ENCODE measurements at regions not wholly inside any gene's neighbourhood (a gene's known extent, or its start where the extent isn't known, plus 50 kb on each side); places are given as distances from the start of the nearest gene placed in this dataset.

- Histone ChIP-seq H3K9ac (ENCODE audit: insufficient read depth, low read length) (no peak overlapping the region), H4K20me1 (ENCODE audit: control insufficient read depth, extremely low read depth, insufficient read depth, low read length) (no peaks in the 10 kb centered on the region), H3K27me3 (ENCODE audit: control insufficient read depth, insufficient read depth, low read length) (no peaks in the 10 kb centered on the region), H3K79me2 (ENCODE audit: control insufficient read depth, insufficient read depth, low read length) (no peaks in the 10 kb centered on the region), H3K4me3 (replicated peaks in 1 of 4; ENCODE audit: control extremely low read depth in 1 of 4, insufficient read depth in 1 of 4, low read depth in 3 of 4, low read length in 4 of 4) (no peak overlapping the region), H3K36me3 (ENCODE audit: control insufficient read depth, insufficient read depth, low read length) (no peaks in the 10 kb centered on the region), H2AFZ (ENCODE audit: low read length) (no peak overlapping the region), H3K9me3 (ENCODE audit: control insufficient read depth, insufficient read depth, low read depth, low read length) (no peaks in the 10 kb centered on the region), H3K4me1 (ENCODE audit: control insufficient read depth, extremely low read depth, insufficient read depth, low read length) (no peaks in the 10 kb centered on the region), H3K27ac (ENCODE audit: insufficient read depth, low read length) (no peak overlapping the region), H3K4me2 (ENCODE audit: extremely low read depth, insufficient read depth, low read length) (no peak overlapping the region)
- TF ChIP-seq, protein P1, sequence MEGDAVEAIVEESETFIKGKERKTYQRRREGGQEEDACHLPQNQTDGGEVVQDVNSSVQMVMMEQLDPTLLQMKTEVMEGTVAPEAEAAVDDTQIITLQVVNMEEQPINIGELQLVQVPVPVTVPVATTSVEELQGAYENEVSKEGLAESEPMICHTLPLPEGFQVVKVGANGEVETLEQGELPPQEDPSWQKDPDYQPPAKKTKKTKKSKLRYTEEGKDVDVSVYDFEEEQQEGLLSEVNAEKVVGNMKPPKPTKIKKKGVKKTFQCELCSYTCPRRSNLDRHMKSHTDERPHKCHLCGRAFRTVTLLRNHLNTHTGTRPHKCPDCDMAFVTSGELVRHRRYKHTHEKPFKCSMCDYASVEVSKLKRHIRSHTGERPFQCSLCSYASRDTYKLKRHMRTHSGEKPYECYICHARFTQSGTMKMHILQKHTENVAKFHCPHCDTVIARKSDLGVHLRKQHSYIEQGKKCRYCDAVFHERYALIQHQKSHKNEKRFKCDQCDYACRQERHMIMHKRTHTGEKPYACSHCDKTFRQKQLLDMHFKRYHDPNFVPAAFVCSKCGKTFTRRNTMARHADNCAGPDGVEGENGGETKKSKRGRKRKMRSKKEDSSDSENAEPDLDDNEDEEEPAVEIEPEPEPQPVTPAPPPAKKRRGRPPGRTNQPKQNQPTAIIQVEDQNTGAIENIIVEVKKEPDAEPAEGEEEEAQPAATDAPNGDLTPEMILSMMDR (conservative IDR thresholded peaks at IDR 0.05 in 1 of 2, IDR thresholded peaks at IDR 0.05 in 1 of 2; ENCODE audit: low read depth in 1 of 2, low read length in 2 of 2) = no peak
- TF ChIP-seq EZH2 (IDR thresholded peaks at IDR 0.05; ENCODE audit: low read length, missing control alignments) = no peak
- no peak for DNase-seq (ENCODE audit: low read depth in 2 of 2)
Observed at GRCh38 chr9:8158574-8158973, 359.0 kb upstream of the DMAC1 start.

GRCh38 chr9:8157683-8158324 is 358.2 kb upstream of the DMAC1 start:
- TF ChIP-seq EZH2 (IDR thresholded peaks at IDR 0.05; ENCODE audit: low read length, missing control alignments) = no peak
- TF ChIP-seq, protein P1 (conservative IDR thresholded peaks at IDR 0.05 in 1 of 2, IDR thresholded peaks at IDR 0.05 in 1 of 2; ENCODE audit: low read depth in 1 of 2, low read length in 2 of 2) = no peak
- Histone ChIP-seq H3K79me2 (ENCODE audit: control insufficient read depth, insufficient read depth, low read length) (no peaks in the 10 kb centered on the region), H3K4me3 (replicated peaks in 1 of 4; ENCODE audit: control extremely low read depth in 1 of 4, insufficient read depth in 1 of 4, low read depth in 3 of 4, low read length in 4 of 4) (no peak overlapping the region), H3K27ac (ENCODE audit: insufficient read depth, low read length) (no peak overlapping the region), H3K4me1 (ENCODE audit: control insufficient read depth, extremely low read depth, insufficient read depth, low read length) (no peaks in the 10 kb centered on the region), H3K9ac (ENCODE audit: insufficient read depth, low read length) (no peak overlapping the region), H3K36me3 (ENCODE audit: control insufficient read depth, insufficient read depth, low read length) (no peaks in the 10 kb centered on the region), H2AFZ (ENCODE audit: low read length) (no peak overlapping the region), H3K4me2 (ENCODE audit: extremely low read depth, insufficient read depth, low read length) (no peak overlapping the region), H3K9me3 (ENCODE audit: control insufficient read depth, insufficient read depth, low read depth, low read length) (no peaks in the 10 kb centered on the region), H3K27me3 (ENCODE audit: control insufficient read depth, insufficient read depth, low read length) (no peaks in the 10 kb centered on the region), H4K20me1 (ENCODE audit: control insufficient read depth, extremely low read depth, insufficient read depth, low read length) (no peaks in the 10 kb centered on the region)
- no peak for DNase-seq (ENCODE audit: low read depth in 2 of 2)

- Histone ChIP-seq H3K4me2 (ENCODE audit: extremely low read depth, insufficient read depth, low read length) (no peak overlapping the region), H3K36me3 (ENCODE audit: control insufficient read depth, insufficient read depth, low read length) (no peaks in the 10 kb centered on the region), H3K9ac (ENCODE audit: insufficient read depth, low read length) (no peak overlapping the region), H3K4me1 (ENCODE audit: control insufficient read depth, extremely low read depth, insufficient read depth, low read length) (no peaks in the 10 kb centered on the region), H2AFZ (ENCODE audit: low read length) (no peak overlapping the region), H3K9me3 (ENCODE audit: control insufficient read depth, insufficient read depth, low read depth, low read length) (no peaks in the 10 kb centered on the region), H4K20me1 (ENCODE audit: control insufficient read depth, extremely low read depth, insufficient read depth, low read length) (no peaks in the 10 kb centered on the region), H3K4me3 (replicated peaks in 1 of 4; ENCODE audit: control extremely low read depth in 1 of 4, insufficient read depth in 1 of 4, low read depth in 3 of 4, low read length in 4 of 4) (no peak overlapping the region), H3K79me2 (ENCODE audit: control insufficient read depth, insufficient read depth, low read length) (no peaks in the 10 kb centered on the region), H3K27ac (ENCODE audit: insufficient read depth, low read length) (no peak overlapping the region), H3K27me3 (ENCODE audit: control insufficient read depth, insufficient read depth, low read length) (no peaks in the 10 kb centered on the region)
- DNase-seq (ENCODE audit: low read depth in 2 of 2) = no peak
- TF ChIP-seq, protein P1 (conservative IDR thresholded peaks at IDR 0.05 in 1 of 2, IDR thresholded peaks at IDR 0.05 in 1 of 2; ENCODE audit: low read depth in 1 of 2, low read length in 2 of 2) = no peak
- TF ChIP-seq EZH2 (IDR thresholded peaks at IDR 0.05; ENCODE audit: low read length, missing control alignments) = no peak
Observed at GRCh38 chr9:8156346-8156745, 356.8 kb upstream of the DMAC1 start.
